H1 (cell line): ENCODE measurements at regions not wholly inside any gene's neighbourhood (a gene's known extent, or its start where the extent isn't known, plus 50 kb on each side); places are given as distances from the start of the nearest gene placed in this dataset.

Source experiments
- CTCF ChIP-seq, 3 experiments: IDR thresholded peaks; 1 replicate in 2 of 3; 2 replicates in 1 of 3; pipeline versions ENCODE4 v1.5.1 to v1.6.1; 2011; ENCODE audit warnings: low read length in 3 of 3, mild to moderate bottlenecking in 3 of 3, inconsistent platforms in 2 of 3, low read depth in 1 of 3, moderate library complexity in 1 of 3; ENCODE audit not compliant: insufficient read depth in 1 of 3; ENCODE audit errors: control extremely low read depth in 1 of 3
- GABPA ChIP-seq: IDR thresholded peaks from 2 replicates; pipeline ENCODE4 v1.6.1; 2011; ENCODE audit warnings: mild to moderate bottlenecking, low read length, moderate library complexity, borderline replicate concordance; ENCODE audit not compliant: insufficient read depth
- POLR2A ChIP-seq, 2 experiments: IDR thresholded peaks; 1 replicate in 1 of 2; 2 replicates in 1 of 2; pipeline ENCODE4 v1.6.1; 2011; ENCODE audit warnings: low read depth in 2 of 2, low read length in 2 of 2, mild to moderate bottlenecking in 2 of 2; ENCODE audit errors: control extremely low read depth in 1 of 2

GRCh38 chr5:175384724-175385552, 59.0 kb downstream of the DRD1 start:
- TF ChIP-seq CTCF (IDR thresholded peaks at IDR 0.05; ENCODE audit: control extremely low read depth in 1 of 3, insufficient read depth in 1 of 3, low read depth in 1 of 3, low read length in 3 of 3) (no peak), GABPA (no peak), POLR2A (IDR thresholded peaks at IDR 0.05; ENCODE audit: control extremely low read depth in 1 of 2, low read depth in 2 of 2, low read length in 2 of 2) (no peak)
